HL-60 (cell line): ENCODE measurements at regions not wholly inside any gene's neighbourhood (a gene's known extent, or its start where the extent isn't known, plus 50 kb on each side); places are given as distances from the start of the nearest gene placed in this dataset.

Experiments used
- DNase-seq, 2 experiments: peaks; one replicate each; pipeline ENCODE4 v3.0.0-alpha.2; 2010 to 2020; ENCODE audit warnings: low read depth in 1 of 2, low spot score in 1 of 2
- H3K27ac ChIP-seq: fragments of 250-450 bp; sonication (Bioruptor Pico); replicated peaks from 2 replicates; pipeline ENCODE4 v1.5.1; 2020; ENCODE audit warnings: mild to moderate bottlenecking, moderate library complexity
- H3K27me3 ChIP-seq: fragments of 250-450 bp; sonication (Bioruptor Pico); 2 replicates; pipeline ENCODE4 v1.5.1; 2021; ENCODE audit warnings: mild to moderate bottlenecking, moderate library complexity; ENCODE audit not compliant: insufficient read depth, poor library complexity, severe bottlenecking
- H3K4me3 ChIP-seq: replicated peaks from 2 replicates; pipeline ENCODE4 v1.5.1; 2011; ENCODE audit warnings: mild to moderate bottlenecking, control low read depth, low read length; ENCODE audit not compliant: insufficient read depth
- CTCF ChIP-seq: IDR thresholded peaks from one replicate; pipeline ENCODE4 v1.5.1; 2011; ENCODE audit warnings: low read length, control low read depth, inconsistent platforms; ENCODE audit not compliant: insufficient read depth
- GABPA ChIP-seq: IDR thresholded peaks from 2 replicates; pipeline ENCODE4 v1.6.1; 2012; ENCODE audit warnings: low read depth
- POLR2AphosphoS5 ChIP-seq: IDR thresholded peaks from 2 replicates; pipeline ENCODE4 v1.6.1; 2012; ENCODE audit warnings: low read depth
- REST ChIP-seq: IDR thresholded peaks from 2 replicates; pipeline ENCODE4 v1.6.1; 2012; ENCODE audit warnings: low read depth; ENCODE audit not compliant: insufficient replicate concordance
- SPI1 ChIP-seq: IDR thresholded peaks from 2 replicates; pipeline ENCODE4 v1.6.1; 2012; ENCODE audit warnings: low read depth, mild to moderate bottlenecking, borderline replicate concordance

GRCh38 chr22:27668828-27669797 is 132.4 kb downstream of the MN1 start:
- TF ChIP-seq REST (no peak), CTCF (no peak), GABPA (no peak), POLR2AphosphoS5 (no peak)
- H3K27ac ChIP-seq: no peak overlapping the region
- no peak overlapping the region for H3K4me3 ChIP-seq
- peak in 1 of 2 experiments; percentile 28 for DNase-seq
- H3K27me3 ChIP-seq: no peaks in the 10 kb centered on the region

GRCh38 chr22:27669798-27670599 is 131.6 kb downstream of the MN1 start:
- no peak for DNase-seq
- no peaks in the 10 kb centered on the region for H3K27me3 ChIP-seq
- TF ChIP-seq GABPA: no peak
- no peak for TF ChIP-seq CTCF
- TF ChIP-seq REST: no peak
- no peak for TF ChIP-seq SPI1
- no peak for TF ChIP-seq POLR2AphosphoS5
- no peak overlapping the region for H3K4me3 ChIP-seq
- H3K27ac ChIP-seq: no peak overlapping the region

GRCh38 chr22:27670701-27671412 is 130.7 kb downstream of the MN1 start:
- TF ChIP-seq GABPA: no peak
- no peak for TF ChIP-seq REST
- TF ChIP-seq SPI1: no peak
- DNase-seq: no peak
- no peaks in the 10 kb centered on the region for H3K27me3 ChIP-seq
- H3K27ac ChIP-seq: no peak overlapping the region
- no peak overlapping the region for H3K4me3 ChIP-seq
